ENCODE measurements at regions not wholly inside any gene's neighbourhood (a gene's known extent, or its start where the extent isn't known, plus 50 kb on each side); places are given as distances from the start of the nearest gene placed in this dataset.

DNA sequence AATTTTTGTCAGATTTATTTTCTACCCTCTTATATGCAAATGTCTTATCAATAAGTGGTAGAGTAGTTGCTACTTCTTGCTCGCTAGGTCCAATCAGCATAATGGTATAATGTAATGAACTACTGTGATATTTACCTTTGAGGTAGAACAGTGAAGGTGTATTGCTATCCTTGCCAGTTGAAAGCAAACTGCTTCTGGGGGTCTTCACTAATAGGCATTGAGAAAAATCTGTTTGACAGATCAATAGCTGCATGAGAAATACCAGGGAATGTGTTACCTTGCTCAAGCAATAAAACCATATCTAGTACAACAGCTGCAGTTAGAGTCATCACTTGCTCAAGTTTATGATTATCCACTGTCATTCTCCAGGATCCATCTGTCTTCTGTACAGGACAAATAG lies 50.1 kb upstream of the EFEMP1 start:
- TF ChIP-seq POLR2A (IDR thresholded peaks at IDR 0.05; ENCODE audit: low read depth, low read length) (no peak), ELK1 (IDR thresholded peaks at IDR 0.05; ENCODE audit: low read depth, low read length) (no peak), TAF1 (IDR thresholded peaks at IDR 0.05; ENCODE audit: borderline replicate concordance, low read depth, low read length) (no peak), RAD21 (IDR thresholded peaks at IDR 0.05; ENCODE audit: insufficient read depth, low read depth, low read length) (no peak), POLR2AphosphoS5 (IDR thresholded peaks at IDR 0.05; ENCODE audit: low read length) (no peak), JUND (IDR thresholded peaks at IDR 0.05; ENCODE audit: low read depth, low read length) (no peak)
- TF ChIP-seq, protein P1, sequence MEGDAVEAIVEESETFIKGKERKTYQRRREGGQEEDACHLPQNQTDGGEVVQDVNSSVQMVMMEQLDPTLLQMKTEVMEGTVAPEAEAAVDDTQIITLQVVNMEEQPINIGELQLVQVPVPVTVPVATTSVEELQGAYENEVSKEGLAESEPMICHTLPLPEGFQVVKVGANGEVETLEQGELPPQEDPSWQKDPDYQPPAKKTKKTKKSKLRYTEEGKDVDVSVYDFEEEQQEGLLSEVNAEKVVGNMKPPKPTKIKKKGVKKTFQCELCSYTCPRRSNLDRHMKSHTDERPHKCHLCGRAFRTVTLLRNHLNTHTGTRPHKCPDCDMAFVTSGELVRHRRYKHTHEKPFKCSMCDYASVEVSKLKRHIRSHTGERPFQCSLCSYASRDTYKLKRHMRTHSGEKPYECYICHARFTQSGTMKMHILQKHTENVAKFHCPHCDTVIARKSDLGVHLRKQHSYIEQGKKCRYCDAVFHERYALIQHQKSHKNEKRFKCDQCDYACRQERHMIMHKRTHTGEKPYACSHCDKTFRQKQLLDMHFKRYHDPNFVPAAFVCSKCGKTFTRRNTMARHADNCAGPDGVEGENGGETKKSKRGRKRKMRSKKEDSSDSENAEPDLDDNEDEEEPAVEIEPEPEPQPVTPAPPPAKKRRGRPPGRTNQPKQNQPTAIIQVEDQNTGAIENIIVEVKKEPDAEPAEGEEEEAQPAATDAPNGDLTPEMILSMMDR (IDR thresholded peaks at IDR 0.05 in 2 of 3, conservative IDR thresholded peaks at IDR 0.05 in 1 of 3; ENCODE audit: control insufficient read depth in 2 of 3, extremely low read depth in 1 of 3, insufficient read depth in 1 of 3, low read depth in 3 of 3, low read length in 3 of 3), result no peak

Measured in GM12878 (cell line).